ENCODE measurements at regions not wholly inside any gene's neighbourhood (a gene's known extent, or its start where the extent isn't known, plus 50 kb on each side); places are given as distances from the start of the nearest gene placed in this dataset.

GRCh38 chr3:22977042-22977441, 226.1 kb upstream of the UBE2E2 start:
- ChIA-PET POLR2A (no interaction called here), CTCF (no interaction called here)
- no peak for TF ChIP-seq CTCF (IDR thresholded peaks at IDR 0.05; ENCODE audit: insufficient read depth, low read depth, low read length)
- H3K36me3 ChIP-seq (ENCODE audit: control insufficient read depth, insufficient read depth, low read length), result no peaks in the 10 kb centered on the region
- H3K27me3 ChIP-seq (ENCODE audit: control insufficient read depth, insufficient read depth, low read length), result no peaks in the 10 kb centered on the region
- DNase-seq (ENCODE audit: low read depth), result no peak
- no peak overlapping the region for H3K4me3 ChIP-seq (ENCODE audit: low read depth, low read length)

GRCh38 chr3:22977650-22978289, 225.4 kb upstream of the UBE2E2 start:
- no peak for TF ChIP-seq CTCF (IDR thresholded peaks at IDR 0.05; ENCODE audit: insufficient read depth, low read depth, low read length)
- no peak for DNase-seq (ENCODE audit: low read depth)
- Histone ChIP-seq H3K36me3 (ENCODE audit: control insufficient read depth, insufficient read depth, low read length) (no peaks in the 10 kb centered on the region), H3K27me3 (ENCODE audit: control insufficient read depth, insufficient read depth, low read length) (no peaks in the 10 kb centered on the region), H3K4me3 (ENCODE audit: low read depth, low read length) (no peak overlapping the region)
- CTCF ChIA-PET, result no interaction called here
- POLR2A ChIA-PET, result no interaction called here

GRCh38 chr3:22979581-22979980, 223.5 kb upstream of the UBE2E2 start:
- ChIA-PET CTCF (no interaction called here), POLR2A (no interaction called here)
- H3K36me3 ChIP-seq (ENCODE audit: control insufficient read depth, insufficient read depth, low read length), result no peaks in the 10 kb centered on the region
- TF ChIP-seq CTCF (IDR thresholded peaks at IDR 0.05; ENCODE audit: insufficient read depth, low read depth, low read length), result no peak
- H3K4me3 ChIP-seq (ENCODE audit: low read depth, low read length), result no peak overlapping the region
- DNase-seq (ENCODE audit: low read depth), result no peak
- 0 out of 2 replicates have a peak, but pooled peaks cover 1% of the 10 kb centered on the region for H3K27me3 ChIP-seq (ENCODE audit: control insufficient read depth, insufficient read depth, low read length)

GRCh38 chr3:22980346-22980745, 222.8 kb upstream of the UBE2E2 start:
- no peak for DNase-seq (ENCODE audit: low read depth)
- Histone ChIP-seq H3K36me3 (ENCODE audit: control insufficient read depth, insufficient read depth, low read length) (no peaks in the 10 kb centered on the region), H3K4me3 (ENCODE audit: low read depth, low read length) (no peak overlapping the region), H3K27me3 (ENCODE audit: control insufficient read depth, insufficient read depth, low read length) (0 out of 2 replicates have a peak, but pooled peaks cover 1% of the 10 kb centered on the region)
- TF ChIP-seq CTCF (IDR thresholded peaks at IDR 0.05; ENCODE audit: insufficient read depth, low read depth, low read length), result no peak
- CTCF ChIA-PET, result no interaction called here
- POLR2A ChIA-PET, result interaction anchor here (0.6 kb wide), 1 partner anchor 218 kb away, joined by 3 read pairs; no protein-coding TSS in a partner anchor

GRCh38 chr3:22981166-22981565, 222.0 kb upstream of the UBE2E2 start:
- no peak for TF ChIP-seq CTCF (IDR thresholded peaks at IDR 0.05; ENCODE audit: insufficient read depth, low read depth, low read length)
- no peak for DNase-seq (ENCODE audit: low read depth)
- CTCF ChIA-PET, result no interaction called here
- POLR2A ChIA-PET, result no interaction called here
- Histone ChIP-seq H3K4me3 (ENCODE audit: low read depth, low read length) (no peak overlapping the region), H3K27me3 (ENCODE audit: control insufficient read depth, insufficient read depth, low read length) (0 out of 2 replicates have a peak, but pooled peaks cover 1% of the 10 kb centered on the region), H3K36me3 (ENCODE audit: control insufficient read depth, insufficient read depth, low read length) (no peaks in the 10 kb centered on the region)

All from BJ (cell line).